HG02870 (cell line): ENCODE measurements at regions not wholly inside any gene's neighbourhood (a gene's known extent, or its start where the extent isn't known, plus 50 kb on each side); places are given as distances from the start of the nearest gene placed in this dataset.

Experiments used
- ATAC-seq: cut with Tn5 transposase; IDR thresholded peaks from one replicate; pipeline ENCODE4 v1.9.1; 2021; ENCODE audit warnings: mild to moderate bottlenecking, moderate library complexity; ENCODE audit not compliant: unreplicated experiment

GRCh38 chr3:159210336-159210735, 408.5 kb downstream of the MFSD1 start:
- ATAC-seq: no peak

GRCh38 chr3:159216311-159216710, 414.5 kb downstream of the MFSD1 start:
- no peak for ATAC-seq

GRCh38 chr3:159219231-159219630, 417.4 kb downstream of the MFSD1 start:
- no peak for ATAC-seq

- ATAC-seq: no peak
Observed at GRCh38 chr3:159221335-159221734, 419.5 kb downstream of the MFSD1 start.

GRCh38 chr3:159229116-159229680, 427.3 kb downstream of the MFSD1 start:
- no peak for ATAC-seq

- no peak for ATAC-seq
Observed at GRCh38 chr3:159232966-159233365, 431.1 kb downstream of the MFSD1 start.

- no peak for ATAC-seq
Observed at GRCh38 chr3:159233734-159234133, 431.9 kb downstream of the MFSD1 start.

GRCh38 chr3:159234306-159234705, 432.5 kb downstream of the MFSD1 start:
- ATAC-seq: no peak

GRCh38 chr3:159236321-159236720, 434.5 kb downstream of the MFSD1 start:
- no peak for ATAC-seq

GRCh38 chr3:159237226-159237625, 435.4 kb downstream of the MFSD1 start:
- ATAC-seq: no peak

GRCh38 chr3:159238646-159239045, 436.8 kb downstream of the MFSD1 start:
- no peak for ATAC-seq

- no peak for ATAC-seq
Observed at GRCh38 chr3:159239059-159239458, 437.2 kb downstream of the MFSD1 start.

GRCh38 chr3:159244933-159245332, 443.1 kb downstream of the MFSD1 start:
- no peak for ATAC-seq

GRCh38 chr3:159245871-159246270, 444.0 kb downstream of the MFSD1 start:
- ATAC-seq: no peak

- ATAC-seq: no peak
Observed at GRCh38 chr3:159246385-159246784, 444.5 kb downstream of the MFSD1 start.

GRCh38 chr3:159249472-159250174, 447.8 kb downstream of the MFSD1 start:
- ATAC-seq: no peak

GRCh38 chr3:159250961-159251360, 449.1 kb downstream of the MFSD1 start:
- no peak for ATAC-seq

- no peak for ATAC-seq
Observed at GRCh38 chr3:159252274-159252673, 450.4 kb downstream of the MFSD1 start.

GRCh38 chr3:159252772-159253384, 451.0 kb downstream of the MFSD1 start:
- ATAC-seq: no peak

- no peak for ATAC-seq
Observed at GRCh38 chr3:159253860-159254259, 452.0 kb downstream of the MFSD1 start.

GRCh38 chr3:159257954-159258353, 456.1 kb downstream of the MFSD1 start:
- ATAC-seq: no peak

GRCh38 chr3:159258934-159259333, 457.1 kb downstream of the MFSD1 start:
- ATAC-seq: no peak
